GM21526 (cell line): ENCODE measurements at regions not wholly inside any gene's neighbourhood (a gene's known extent, or its start where the extent isn't known, plus 50 kb on each side); places are given as distances from the start of the nearest gene placed in this dataset.

ENCODE experiments used
- ATAC-seq: cut with Tn5 transposase; IDR thresholded peaks from one replicate; pipeline ENCODE4 v1.9.1; 2021; ENCODE audit warnings: moderate library complexity; ENCODE audit not compliant: unreplicated experiment, low FRiP score

GRCh38 chr18:64278026-64278425, 129.1 kb upstream of the LINC00305 start:
- no peak for ATAC-seq

DNA sequence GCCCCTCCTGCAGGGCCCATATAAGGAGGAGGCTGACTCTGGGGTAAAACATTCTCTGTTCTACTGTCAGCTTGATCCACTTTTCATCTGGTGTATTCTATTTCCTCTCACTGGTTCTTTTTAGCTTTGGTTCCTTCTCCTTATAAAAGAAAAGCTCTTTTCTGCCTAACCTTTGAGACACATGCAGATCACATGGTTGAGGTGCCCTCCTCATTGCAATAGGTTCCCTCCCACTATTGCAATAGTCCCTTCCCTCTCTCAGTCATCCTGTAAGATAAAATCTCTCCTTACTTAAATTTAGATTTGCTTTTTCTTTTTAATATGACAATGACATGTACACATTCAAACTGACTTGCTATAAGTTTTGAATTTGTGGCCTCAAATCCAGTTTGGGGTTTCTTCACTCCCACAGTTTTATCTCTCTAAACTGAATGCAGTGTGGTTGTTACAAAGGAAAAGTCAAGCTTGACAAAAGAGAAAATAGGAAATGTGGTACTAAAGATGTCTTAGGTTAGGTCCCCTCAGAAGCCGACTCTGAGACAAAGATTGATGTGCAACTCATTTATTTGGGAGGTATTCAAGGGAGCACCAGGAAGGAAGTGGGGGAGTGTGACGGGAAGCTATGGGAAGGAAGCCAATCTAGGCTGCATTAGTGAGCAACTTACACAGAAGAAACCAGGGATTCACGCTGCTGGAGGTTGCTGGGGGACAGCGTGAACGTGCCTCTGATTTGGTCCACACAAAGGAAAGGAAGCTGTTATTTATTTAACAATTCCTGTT, 127.6 kb upstream of the LINC00305 start:
- ATAC-seq = no peak

DNA sequence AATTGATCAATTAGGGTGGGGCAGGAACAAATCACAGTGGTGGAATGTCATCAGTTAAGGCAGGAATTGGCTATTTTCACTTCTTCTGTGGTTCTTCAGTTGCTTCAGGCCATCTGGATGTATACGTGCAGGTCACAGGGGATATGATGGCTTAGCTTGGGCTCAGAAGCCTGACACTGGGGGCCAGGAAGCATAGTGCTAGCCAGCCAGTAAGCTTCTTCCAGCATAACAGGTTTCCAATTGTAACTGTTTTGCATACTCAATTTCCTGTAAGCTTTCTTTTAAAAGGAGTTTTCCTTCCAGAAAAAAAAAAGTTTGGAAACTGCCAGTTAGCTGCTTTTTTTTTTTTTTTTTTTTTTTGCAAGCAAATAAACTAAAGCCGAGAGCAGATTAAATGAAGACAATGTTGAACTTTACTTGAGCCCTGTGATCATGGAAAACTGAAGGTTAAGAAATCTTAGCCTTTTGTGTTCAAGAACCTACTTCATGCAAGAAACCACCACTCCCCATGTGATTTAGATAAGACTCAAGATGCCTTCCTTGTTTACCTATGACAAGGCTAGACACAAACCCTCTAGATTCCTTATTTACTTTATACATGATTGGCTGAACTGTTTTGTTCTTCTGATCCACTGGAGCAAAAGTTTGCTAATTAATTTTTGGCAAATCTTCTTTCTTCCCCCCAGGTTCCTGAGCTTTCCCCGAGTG, 126.9 kb upstream of the LINC00305 start:
- no peak for ATAC-seq

- no peak for ATAC-seq
These were observed 124.8 kb upstream of the LINC00305 start for GRCh38 chr18:64273724-64274123.

- ATAC-seq = no peak
These were observed 123.2 kb upstream of the LINC00305 start for GRCh38 chr18:64271975-64272659.

GRCh38 chr18:64271246-64271645, 122.4 kb upstream of the LINC00305 start:
- ATAC-seq = no peak

DNA sequence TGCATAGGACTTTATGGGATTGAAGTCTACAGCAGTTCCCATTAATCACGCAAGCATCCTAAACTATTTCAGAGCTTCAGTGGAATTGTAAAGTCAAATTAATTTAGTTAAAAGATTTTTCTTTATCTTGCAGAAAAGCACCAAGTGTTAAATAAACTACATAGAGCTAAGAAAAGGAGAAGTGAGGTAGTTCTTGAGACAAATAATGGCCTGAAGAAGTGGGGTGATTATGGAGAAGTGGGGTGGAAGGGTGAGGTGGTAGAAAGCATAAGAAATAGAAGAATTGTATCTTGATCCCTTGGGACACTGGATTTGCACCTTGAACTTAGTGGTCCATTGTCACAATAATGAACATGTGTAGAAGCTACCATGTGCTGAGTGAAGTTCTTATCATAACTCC, 121.7 kb upstream of the LINC00305 start:
- no peak for ATAC-seq

GRCh38 chr18:64270121-64270520, 121.2 kb upstream of the LINC00305 start:
- no peak for ATAC-seq

DNA sequence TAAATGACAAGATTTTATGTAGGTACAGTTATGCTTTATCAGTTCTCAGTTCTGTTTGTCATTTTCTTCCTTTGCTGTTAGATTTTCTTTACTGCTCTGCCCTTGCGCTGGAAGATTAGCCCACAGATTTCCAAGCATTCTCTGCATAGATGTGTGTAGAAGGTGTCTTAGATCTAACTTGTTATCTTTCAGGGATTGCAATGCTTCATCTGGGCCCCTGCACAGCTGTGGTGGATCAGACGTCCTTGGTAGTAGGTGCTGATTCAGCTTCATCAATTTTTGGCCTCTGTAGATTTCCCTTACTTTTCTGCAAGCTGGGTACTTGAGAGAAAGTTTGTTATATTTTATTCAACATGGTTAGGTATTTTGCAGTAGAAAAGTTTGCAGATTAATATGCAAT, 115.3 kb upstream of the LINC00305 start:
- no peak for ATAC-seq

- ATAC-seq = no peak
These were observed 111.9 kb upstream of the LINC00305 start for GRCh38 chr18:64260810-64261209.

GRCh38 chr18:64259871-64260270, 111.0 kb upstream of the LINC00305 start:
- no peak for ATAC-seq

DNA sequence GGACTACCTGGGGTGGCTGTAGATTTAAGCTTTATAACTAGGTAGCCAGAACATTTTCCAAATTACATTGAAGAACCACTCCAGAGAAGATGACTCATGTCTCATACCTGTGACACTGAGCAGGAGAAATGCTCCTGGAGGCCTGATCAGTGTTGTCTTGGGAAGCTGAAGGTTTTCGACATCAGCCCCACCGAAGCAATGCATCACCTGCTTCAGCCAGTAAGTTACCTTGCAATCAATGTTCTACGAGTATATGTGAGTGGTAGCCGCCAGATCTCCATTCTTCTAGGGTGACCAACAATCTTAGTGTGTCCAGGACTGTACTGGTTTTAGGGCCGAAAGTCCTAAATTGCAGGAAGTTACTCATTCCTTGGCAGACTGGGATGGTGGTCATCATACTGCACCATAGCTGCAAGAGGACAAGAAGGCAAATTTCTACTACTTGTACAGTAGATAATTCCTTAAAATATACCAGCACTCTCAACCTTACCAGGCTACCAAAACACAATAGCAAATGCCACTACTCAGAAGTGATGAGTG, 109.3 kb upstream of the LINC00305 start:
- no peak for ATAC-seq

- ATAC-seq = no peak
These were observed 105.7 kb upstream of the LINC00305 start for GRCh38 chr18:64254399-64255093.

DNA sequence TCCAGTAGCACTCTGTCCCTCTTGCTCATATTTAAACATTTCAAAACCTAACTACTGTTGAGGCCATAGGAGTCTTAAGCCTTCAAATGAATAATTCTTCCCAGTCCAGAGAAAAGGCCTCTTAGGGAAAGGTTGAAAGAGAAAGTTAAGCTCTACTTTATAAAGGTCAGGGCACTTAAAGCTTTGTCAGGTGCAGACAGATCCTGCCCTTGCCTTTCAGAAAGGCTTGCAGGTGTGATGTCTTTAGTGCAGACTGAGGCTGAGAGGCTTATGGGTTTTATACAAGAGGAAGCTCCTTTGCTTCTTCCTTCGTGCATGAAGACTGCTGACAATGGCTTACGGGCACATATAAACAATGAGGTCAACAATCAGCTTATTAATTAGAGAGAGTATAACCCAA, 105.0 kb upstream of the LINC00305 start:
- ATAC-seq = no peak

GRCh38 chr18:64253222-64253621, 104.3 kb upstream of the LINC00305 start:
- ATAC-seq = no peak

DNA sequence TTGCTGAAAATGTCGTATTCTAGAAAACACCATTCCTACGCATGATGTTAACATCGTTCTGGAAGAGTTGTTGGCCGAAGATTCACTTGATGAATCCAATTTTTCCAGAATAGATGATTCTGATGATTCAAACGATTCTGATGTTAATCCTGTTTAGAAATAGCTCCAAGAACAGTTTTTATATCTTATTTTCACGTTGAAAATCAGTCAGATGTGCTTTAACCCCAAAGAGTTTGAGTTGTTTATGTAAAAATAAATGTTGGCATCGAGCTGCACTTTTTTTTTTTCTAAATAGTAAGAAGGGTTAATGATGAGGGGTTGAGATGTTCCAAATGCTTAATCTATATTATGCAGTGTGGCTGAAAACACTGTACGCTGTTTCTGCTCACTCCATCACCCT, 99.9 kb upstream of the LINC00305 start:
- ATAC-seq = no peak

DNA sequence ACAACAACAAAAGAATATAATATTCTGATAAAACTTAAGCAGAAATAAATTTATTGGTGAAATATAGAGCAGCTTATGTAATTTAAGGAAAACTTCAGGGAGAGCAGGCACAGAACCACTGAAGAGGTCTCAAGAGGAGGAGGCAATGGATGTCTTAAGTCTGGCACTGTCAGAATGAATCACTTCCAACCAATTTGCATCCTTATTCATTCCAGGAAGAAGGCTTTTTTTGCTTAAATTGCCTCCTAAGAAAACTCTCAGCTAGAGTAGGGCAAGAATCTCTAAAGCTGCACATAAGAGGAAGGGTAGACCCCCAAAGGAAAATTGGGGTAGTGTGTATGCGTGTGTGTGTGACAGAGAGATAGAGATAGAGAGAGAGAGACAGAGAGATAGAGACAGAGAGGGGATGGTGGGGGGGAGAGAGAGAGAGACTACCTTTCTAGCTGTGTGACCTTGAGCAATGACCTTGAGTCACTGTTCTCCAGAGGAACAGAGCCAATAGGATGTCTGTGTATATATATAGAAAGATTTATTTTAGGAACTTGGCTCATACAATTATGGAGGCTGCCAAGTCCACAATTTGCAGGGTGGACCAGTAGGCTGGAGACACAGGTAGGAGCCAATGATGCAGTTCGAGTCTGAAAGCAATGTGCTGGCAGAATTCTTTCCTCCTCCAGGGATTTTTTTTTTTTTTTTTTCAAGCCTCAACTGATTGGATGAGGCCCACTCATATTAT, 96.4 kb upstream of the LINC00305 start:
- no peak for ATAC-seq

- ATAC-seq = no peak
These were observed 95.7 kb upstream of the LINC00305 start for GRCh38 chr18:64244571-64244970.

DNA sequence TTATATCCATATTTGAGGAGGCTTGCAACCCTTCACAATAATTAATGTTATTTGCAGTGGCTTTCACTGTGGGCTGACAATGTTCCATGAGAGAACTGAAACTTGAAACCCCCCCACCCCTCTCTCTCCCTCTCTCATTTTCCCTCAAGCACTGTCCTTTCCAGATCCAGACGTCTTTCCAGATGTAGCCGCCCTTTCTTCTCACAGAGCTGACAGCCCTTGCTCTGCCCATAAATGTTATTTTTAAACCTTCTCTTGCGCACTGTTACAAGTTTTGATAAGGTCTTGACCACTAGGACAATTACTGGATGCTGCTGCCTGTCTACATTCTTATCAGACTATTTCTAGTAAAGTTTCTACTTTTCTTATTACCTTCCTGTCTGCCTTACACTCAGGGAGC, 91.4 kb upstream of the LINC00305 start:
- ATAC-seq = no peak

GRCh38 chr18:64238076-64238475, 89.2 kb upstream of the LINC00305 start:
- no peak for ATAC-seq
